GM18951 (cell line): ENCODE measurements at regions not wholly inside any gene's neighbourhood (a gene's known extent, or its start where the extent isn't known, plus 50 kb on each side); places are given as distances from the start of the nearest gene placed in this dataset.
"Not testable (repeated sequence)": the region's sequence is repeated elsewhere in the genome, so short reads cannot be mapped to it uniquely, and the experiment has no call there.

Experiments used
- POLR2A ChIP-seq: IDR thresholded peaks from 4 replicates; pipeline ENCODE4 v1.6.1; 2011; ENCODE audit warnings: mild to moderate bottlenecking; ENCODE audit not compliant: insufficient read length, insufficient read depth; ENCODE audit errors: extremely low read depth
- in situ Hi-C: fragments of 300-500 bp; cut with MboI; formaldehyde crosslinking; loops from one replicate; pipeline ENCODE4 v1.12.0; 2022; ENCODE audit warnings: low sequenced_read_pairs, mixed read lengths, inconsistent platforms; ENCODE audit not compliant: unreplicated experiment

- no peak for TF ChIP-seq POLR2A
- in situ Hi-C loops = no loop called here
Measured at GRCh38 chr2:58475756-58476155, 234.6 kb upstream of the FANCL start.

GRCh38 chr2:58473165-58473564, 232.0 kb upstream of the FANCL start:
- TF ChIP-seq POLR2A = no peak
- in situ Hi-C loops = no loop called here

- in situ Hi-C loops = no loop called here
- TF ChIP-seq POLR2A = no peak
Measured at GRCh38 chr2:58466804-58467203, 225.7 kb upstream of the FANCL start.

GRCh38 chr2:58466021-58466420, 224.9 kb upstream of the FANCL start:
- in situ Hi-C loops = not testable (repeated sequence)

GRCh38 chr2:58460670-58461069, 219.5 kb upstream of the FANCL start:
- in situ Hi-C loops = no loop called here
- no peak for TF ChIP-seq POLR2A

- TF ChIP-seq POLR2A = no peak
- in situ Hi-C loops = loop anchor here (25.0 kb wide), 1 partner anchor 537 kb away; no protein-coding TSS in a partner anchor
Measured at GRCh38 chr2:58449286-58450010, 208.3 kb upstream of the FANCL start.

GRCh38 chr2:58448845-58449244, 207.7 kb upstream of the FANCL start:
- TF ChIP-seq POLR2A = no peak
- in situ Hi-C loops = loop anchor here (25.0 kb wide), 1 partner anchor 537 kb away; no protein-coding TSS in a partner anchor

- in situ Hi-C loops = loop anchor here (25.0 kb wide), 1 partner anchor 536 kb away; no protein-coding TSS in a partner anchor
Measured at GRCh38 chr2:58448065-58448507, 207.0 kb upstream of the FANCL start.

GRCh38 chr2:58447586-58447985, 206.5 kb upstream of the FANCL start:
- TF ChIP-seq POLR2A = no peak
- in situ Hi-C loops = loop anchor here (25.0 kb wide), 1 partner anchor 535 kb away; no protein-coding TSS in a partner anchor

More at GRCh38 chr2:58448065-58448507, 207.0 kb upstream of the FANCL start:
- no peak for TF ChIP-seq POLR2A

- in situ Hi-C loops = loop anchor here (25.0 kb wide), 1 partner anchor 529 kb away; no protein-coding TSS in a partner anchor
- no peak for TF ChIP-seq POLR2A
Measured at GRCh38 chr2:58441643-58442042, 200.5 kb upstream of the FANCL start.

GRCh38 chr2:58436872-58437271, 195.7 kb upstream of the FANCL start:
- in situ Hi-C loops = loop anchor here (25.0 kb wide), 1 partner anchor 525 kb away; no protein-coding TSS in a partner anchor
- TF ChIP-seq POLR2A = no peak

- in situ Hi-C loops = loop anchor here (25.0 kb wide), 1 partner anchor 523 kb away; no protein-coding TSS in a partner anchor
- TF ChIP-seq POLR2A = no peak
Measured at GRCh38 chr2:58435246-58435645, 194.1 kb upstream of the FANCL start.

GRCh38 chr2:58434692-58435091, 193.6 kb upstream of the FANCL start:
- in situ Hi-C loops = loop anchor here (25.0 kb wide), 1 partner anchor 522 kb away; no protein-coding TSS in a partner anchor
- TF ChIP-seq POLR2A = no peak
